H1 (cell line): ENCODE measurements at regions not wholly inside any gene's neighbourhood (a gene's known extent, or its start where the extent isn't known, plus 50 kb on each side); places are given as distances from the start of the nearest gene placed in this dataset.

Source experiments
- CTCF ChIA-PET: fragments of 300-600 bp; sonication (Branson Sonifier 250); formaldehyde crosslinking; loops from one replicate; lab custom pipeline; 2021; ENCODE audit not compliant: partially characterized antibody; lab: Charles Lee
- POLR2A ChIA-PET: fragments of 300-600 bp; sonication (Branson Sonifier 250); formaldehyde crosslinking; loops from one replicate; lab custom pipeline; 2021; ENCODE audit warnings: inconsistent platforms; ENCODE audit not compliant: partially characterized antibody; lab: Charles Lee
- DNase-seq, 2 experiments: peaks; one replicate each; pipeline versions ENCODE4 v3.0.0 to v3.0.0-alpha.2; 2010 to 2022; ENCODE audit warnings: low spot score in 2 of 2, low read depth in 1 of 2, mixed read lengths in 1 of 2
- FAIRE-seq: peaks from 2 replicates; lab custom pipeline; 2011; peaks lifted over from hg19 to GRCh38; lab: Jason Lieb, UNC
- H2AFZ ChIP-seq: 2 replicates; pipeline ENCODE4 v1.8.1; 2012; ENCODE audit warnings: low read length, inconsistent platforms
- H2AK5ac ChIP-seq: 2 replicates; pipeline ENCODE4 v1.6.1; 2013; ENCODE audit warnings: low read depth, low read length
- H2BK120ac ChIP-seq: replicated peaks from 2 replicates; pipeline ENCODE3; 2013; ENCODE audit warnings: low read depth, low read length, inconsistent platforms
- H2BK12ac ChIP-seq: 2 replicates; pipeline ENCODE4 v1.6.1; 2013; ENCODE audit warnings: low read depth, low read length
- H2BK15ac ChIP-seq: 2 replicates; pipeline ENCODE4 v1.6.1; 2013; ENCODE audit warnings: low read length
- H2BK20ac ChIP-seq: 2 replicates; pipeline ENCODE4 v1.6.1; 2013; ENCODE audit warnings: low read length
- H2BK5ac ChIP-seq: 2 replicates; pipeline ENCODE4 v1.6.1; 2013; ENCODE audit warnings: low read depth, low read length
- H3K14ac ChIP-seq: 2 replicates; pipeline ENCODE4 v1.6.1; 2013; ENCODE audit warnings: inconsistent platforms; ENCODE audit not compliant: insufficient read length
- H3K18ac ChIP-seq: 2 replicates; pipeline ENCODE4 v1.6.1; 2013; ENCODE audit warnings: low read length; ENCODE audit errors: extremely low read depth
- H3K23ac ChIP-seq: 2 replicates; pipeline ENCODE4 v1.6.1; 2013; ENCODE audit warnings: inconsistent platforms; ENCODE audit not compliant: insufficient read length
- H3K23me2 ChIP-seq: 2 replicates; pipeline ENCODE4 v1.6.1; 2013; ENCODE audit warnings: low read depth, low read length
- H3K27ac ChIP-seq: 2 replicates; pipeline ENCODE4 v1.6.1; 2011; ENCODE audit warnings: low read depth, low read length, inconsistent platforms
- H3K27me3 ChIP-seq, 4 experiments: replicated peaks in 1 of 4; 1 replicate in 1 of 4; 2 replicates in 3 of 4; pipeline versions ENCODE4 v1.6.1 to v1.8.1; 2011 to 2013; ENCODE audit warnings: low read length in 3 of 4, mild to moderate bottlenecking in 3 of 4, inconsistent platforms in 2 of 4, mixed read lengths in 2 of 4, moderate library complexity in 1 of 4; ENCODE audit not compliant: control insufficient read depth in 3 of 4, insufficient read depth in 3 of 4; ENCODE audit errors: extremely low read depth in 1 of 4
- H3K36me3 ChIP-seq, 4 experiments: 2 replicates each; pipeline versions ENCODE4 v1.6.1 to v1.8.1; 2011 to 2013; ENCODE audit warnings: mild to moderate bottlenecking in 4 of 4, low read length in 3 of 4, moderate library complexity in 2 of 4, control low read depth in 1 of 4, inconsistent platforms in 1 of 4; ENCODE audit not compliant: insufficient read depth in 4 of 4, control insufficient read depth in 2 of 4
- H3K4ac ChIP-seq: replicated peaks from 2 replicates; pipeline ENCODE3; 2013; ENCODE audit warnings: low read length, low read depth, mixed read lengths, inconsistent platforms; ENCODE audit not compliant: insufficient read length
- H3K4me1 ChIP-seq, 4 experiments: replicated peaks in 1 of 4; 1 replicate in 1 of 4; 2 replicates in 3 of 4; pipeline versions ENCODE4 v1.6.1 to v1.8.1; 2011 to 2013; ENCODE audit warnings: low read length in 3 of 4, inconsistent platforms in 2 of 4, mixed read lengths in 1 of 4; ENCODE audit not compliant: insufficient read depth in 4 of 4, control insufficient read depth in 3 of 4
- H3K4me2 ChIP-seq, 2 experiments: 2 replicates each; pipeline versions ENCODE4 v1.6.1 to v1.8.1; 2011 to 2013; ENCODE audit warnings: low read depth in 2 of 2, low read length in 2 of 2, control low read depth in 1 of 2, inconsistent platforms in 1 of 2, mild to moderate bottlenecking in 1 of 2; ENCODE audit not compliant: insufficient read depth in 1 of 2
- H3K4me3 ChIP-seq, 4 experiments: fragments of 200-600, 300-600 bp in 1 of 4; sonication (generic), shearing (Covaris generic), sonication (Bioruptor Twin) in 1 of 4; 2 replicates each; pipeline versions ENCODE4 v1.5.1 to v1.8.1; 2011 to 2016; ENCODE audit warnings: low read length in 4 of 4, low read depth in 3 of 4, control low read depth in 2 of 4, inconsistent platforms in 2 of 4, mild to moderate bottlenecking in 2 of 4, mixed read lengths in 1 of 4, moderate library complexity in 1 of 4; ENCODE audit not compliant: insufficient read depth in 2 of 4; ENCODE audit errors: extremely low read depth in 1 of 4
- H3K56ac ChIP-seq: replicated peaks from 2 replicates; pipeline ENCODE3; 2013; ENCODE audit warnings: low read depth, mild to moderate bottlenecking, mixed read lengths, low read length, inconsistent platforms; ENCODE audit not compliant: insufficient read length
- H3K79me1 ChIP-seq: 2 replicates; pipeline ENCODE4 v1.6.1; 2013; ENCODE audit warnings: low read depth, low read length, control low read depth
- H3K79me2 ChIP-seq, 2 experiments: 2 replicates each; pipeline versions ENCODE4 v1.6.1 to v1.8.1; 2012 to 2013; ENCODE audit warnings: low read length in 2 of 2, mild to moderate bottlenecking in 2 of 2, inconsistent platforms in 1 of 2; ENCODE audit not compliant: insufficient read depth in 2 of 2, control insufficient read depth in 1 of 2
- H3K9ac ChIP-seq, 4 experiments: replicated peaks in 1 of 4; 1 replicate in 1 of 4; 2 replicates in 3 of 4; pipeline versions ENCODE4 v1.6.1 to v1.8.1; 2011 to 2013; ENCODE audit warnings: low read depth in 3 of 4, low read length in 3 of 4, control low read depth in 2 of 4, mild to moderate bottlenecking in 2 of 4, moderate library complexity in 2 of 4, inconsistent platforms in 1 of 4; ENCODE audit errors: extremely low read depth in 1 of 4
- H3K9me3 ChIP-seq, 2 experiments: 2 replicates each; pipeline versions ENCODE4 v1.6.1 to v1.8.1; 2012 to 2013; ENCODE audit warnings: mild to moderate bottlenecking in 2 of 2, moderate library complexity in 2 of 2, control low read depth in 1 of 2, inconsistent platforms in 1 of 2, low read depth in 1 of 2, low read length in 1 of 2, mixed read lengths in 1 of 2; ENCODE audit not compliant: insufficient read depth in 2 of 2
- H4K20me1 ChIP-seq, 2 experiments: replicated peaks in 1 of 2; 2 replicates each; pipeline versions ENCODE3 to v1.8.1; 2011 to 2013; ENCODE audit warnings: inconsistent platforms in 2 of 2, low read length in 2 of 2, mild to moderate bottlenecking in 1 of 2; ENCODE audit not compliant: insufficient read depth in 2 of 2, control insufficient read depth in 1 of 2
- H4K5ac ChIP-seq: 2 replicates; pipeline ENCODE4 v1.6.1; 2013; ENCODE audit warnings: low read length, low read depth, mixed read lengths, inconsistent platforms; ENCODE audit not compliant: insufficient read length
- H4K8ac ChIP-seq: 2 replicates; pipeline ENCODE4 v1.8.0; 2013; ENCODE audit warnings: mild to moderate bottlenecking, moderate library complexity, low read length, inconsistent platforms; ENCODE audit not compliant: insufficient read depth; ENCODE audit errors: extremely low read depth
- H4K91ac ChIP-seq: replicated peaks from 2 replicates; pipeline ENCODE3; 2013; ENCODE audit warnings: low read length, mixed read lengths, inconsistent platforms; ENCODE audit not compliant: insufficient read length
- ASH2L ChIP-seq: fragments of 200-600, 300-600 bp; sonication (generic); IDR thresholded peaks from one replicate; pipeline ENCODE4 v1.7.1; 2017; ENCODE audit warnings: low read length
- ATF3 ChIP-seq: IDR thresholded peaks from 2 replicates; pipeline ENCODE4 v1.6.1; 2011; ENCODE audit warnings: low read depth, mild to moderate bottlenecking, low read length; ENCODE audit not compliant: insufficient read depth
- CHD2 ChIP-seq: IDR thresholded peaks from 2 replicates; pipeline ENCODE4 v1.6.1; 2012; ENCODE audit warnings: low read length, improper control_type of control experiment
- E2F6 ChIP-seq: IDR thresholded peaks from 2 replicates; pipeline ENCODE4 v1.6.1; 2012; ENCODE audit warnings: inconsistent platforms
- EGR1 ChIP-seq: IDR thresholded peaks from 2 replicates; pipeline ENCODE4 v1.6.1; 2011; ENCODE audit warnings: low read depth, low read length, borderline replicate concordance
- JUND ChIP-seq: IDR thresholded peaks from 2 replicates; pipeline ENCODE4 v1.6.1; 2011; ENCODE audit warnings: mild to moderate bottlenecking, improper control_type of control experiment, low read length
- KDM4A ChIP-seq: IDR thresholded peaks from one replicate; pipeline ENCODE4 v1.7.1; 2012; ENCODE audit warnings: low read depth, mild to moderate bottlenecking, moderate library complexity, low read length, inconsistent platforms; ENCODE audit not compliant: severe bottlenecking
- MAX ChIP-seq: IDR thresholded peaks from 2 replicates; pipeline ENCODE4 v1.6.1; 2012; ENCODE audit warnings: inconsistent platforms
- NANOG ChIP-seq: IDR thresholded peaks from 2 replicates; pipeline ENCODE4 v1.6.1; 2011; ENCODE audit warnings: low read length, low read depth, mild to moderate bottlenecking, inconsistent platforms; ENCODE audit not compliant: insufficient read depth, poor library complexity, severe bottlenecking
- POLR2AphosphoS5 ChIP-seq: IDR thresholded peaks from 2 replicates; pipeline ENCODE4 v1.6.1; 2011; ENCODE audit warnings: low read depth, low read length
- RXRA ChIP-seq: IDR thresholded peaks from 2 replicates; pipeline ENCODE4 v1.6.1; 2011; ENCODE audit warnings: low read depth, mild to moderate bottlenecking, low read length, moderate library complexity; ENCODE audit not compliant: insufficient read depth
- SIRT6 ChIP-seq: IDR thresholded peaks from one replicate; pipeline ENCODE4 v1.7.1; 2012; ENCODE audit warnings: low read length, inconsistent platforms
- SIX5 ChIP-seq: IDR thresholded peaks from 2 replicates; pipeline ENCODE4 v1.6.1; 2011; ENCODE audit warnings: mild to moderate bottlenecking, low read depth, low read length
- TBP ChIP-seq: IDR thresholded peaks from 2 replicates; pipeline ENCODE4 v1.6.1; 2011; ENCODE audit warnings: low read depth, low read length, improper control_type of control experiment
- WGBS, 2 experiments: shearing (Covaris generic) in 1 of 2; methylation state at CpG; one replicate each; pipeline versions ENCODE4 v1.1.6 to v1.1.7; 2013 to 2015; ENCODE audit warnings: low lambda C conversion rate in 2 of 2, mixed read lengths in 2 of 2, inconsistent platforms in 1 of 2, low coverage in 1 of 2, missing lambda C conversion rate in 1 of 2; ENCODE audit not compliant: insufficient replicate concordance in 2 of 2, insufficient coverage in 1 of 2, insufficient read length in 1 of 2; ENCODE audit errors: extremely low coverage in 1 of 2, missing lambda C conversion rate in 1 of 2; 5-methylcytosine and 5-hydroxymethylcytosine counted together

- ChIA-PET CTCF (interaction anchor here (0.6 kb wide), 1 partner anchor 554 kb away, joined by 3 read pairs; no protein-coding TSS in a partner anchor), POLR2A (no interaction called here)
- H3K23me2 ChIP-seq: no peaks in the 10 kb centered on the region; the same call in 1 of the 2 replicates
- FAIRE-seq (no peak), DNase-seq (no peak)
- H3K36me3 ChIP-seq: no peaks in the 10 kb centered on the region
- no peaks in the 10 kb centered on the region for H3K79me1 ChIP-seq
- H3K79me2 ChIP-seq: no peaks in the 10 kb centered on the region
- H3K4ac ChIP-seq: no peak overlapping the region
- no peak overlapping the region for H3K14ac ChIP-seq
- no peak overlapping the region for H3K18ac ChIP-seq
- no peak overlapping the region for H4K91ac ChIP-seq
- no peak overlapping the region for H4K5ac ChIP-seq
- no peak overlapping the region for H3K4me3 ChIP-seq
- no peak overlapping the region for H3K27ac ChIP-seq
- H2BK5ac ChIP-seq: no peak overlapping the region
- no peak overlapping the region for H3K4me2 ChIP-seq
- H3K56ac ChIP-seq: no peak overlapping the region
- no peak overlapping the region for H2AFZ ChIP-seq
- no peak overlapping the region for H3K23ac ChIP-seq
- H4K8ac ChIP-seq: no peak overlapping the region
- no peak overlapping the region for H3K9ac ChIP-seq
- no peak overlapping the region for H2BK120ac ChIP-seq
- no peak overlapping the region for H2BK20ac ChIP-seq
- H3K9me3 ChIP-seq: no peaks in the 10 kb centered on the region
- 98% methylated on average over 2 of the region's 2 CpGs; no CpG with 5 or more reads in 1 of the 2 experiments for whole genome bisulfite sequencing, 2 experiments
- H2AK5ac ChIP-seq: no peak overlapping the region
- H2BK12ac ChIP-seq: no peak overlapping the region
- H3K4me1 ChIP-seq: peaks cover 0 to 3% (median 0%) of the 10 kb centered on the region in 4 experiments; a peak in 2 of 7 replicates
- no peaks in the 10 kb centered on the region for H3K27me3 ChIP-seq
- H4K20me1 ChIP-seq: no peaks in the 10 kb centered on the region
- no peak overlapping the region for H2BK15ac ChIP-seq
- TF ChIP-seq ATF3: no peak
- TF ChIP-seq EGR1: no peak
- TF ChIP-seq E2F6: no peak
- no peak for TF ChIP-seq ASH2L
- TF ChIP-seq SIRT6: no peak
- no peak for TF ChIP-seq RXRA
- TF ChIP-seq JUND: no peak
- TF ChIP-seq TBP: no peak
- no peak for TF ChIP-seq POLR2AphosphoS5
- TF ChIP-seq CHD2: no peak
- no peak for TF ChIP-seq KDM4A
- TF ChIP-seq MAX: no peak
- no peak for TF ChIP-seq NANOG
- TF ChIP-seq SIX5: no peak
Measured at GRCh38 chr7:81854518-81854917, 84.7 kb upstream of the HGF start.
